Large intestine (tissue), 3 donors: ENCODE measurements at regions not wholly inside any gene's neighbourhood (a gene's known extent, or its start where the extent isn't known, plus 50 kb on each side); places are given as distances from the start of the nearest gene placed in this dataset.

Experiments
- DNase-seq, 2 donors: peaks; one replicate each; pipeline versions ENCODE4 v3.0.0 to v3.0.0-alpha.2; 2013
- H3K27ac ChIP-seq: one replicate; pipeline ENCODE4 v1.5.1; 2013; ENCODE audit warnings: low read length
- H3K27me3 ChIP-seq: 2 replicates; pipeline ENCODE4 v1.6.1; 2013; ENCODE audit warnings: low read length; ENCODE audit not compliant: control insufficient read depth, insufficient read depth
- H3K36me3 ChIP-seq: 2 replicates; pipeline ENCODE4 v1.6.1; 2013; ENCODE audit warnings: low read length; ENCODE audit not compliant: control insufficient read depth, insufficient read depth
- H3K4me1 ChIP-seq: one replicate; pipeline ENCODE4 v1.6.1; 2013; ENCODE audit warnings: low read length; ENCODE audit not compliant: control insufficient read depth, insufficient read depth
- H3K4me3 ChIP-seq: one replicate; pipeline ENCODE4 v1.5.1; 2013; ENCODE audit warnings: low read length
- H3K9me3 ChIP-seq: one replicate; pipeline ENCODE4 v1.6.1; 2013; ENCODE audit warnings: mild to moderate bottlenecking, low read depth, low read length, moderate library complexity; ENCODE audit not compliant: control insufficient read depth
- WGBS: methylation state at CpG from one replicate; pipeline ENCODE4 v1.1.5; 2013; ENCODE audit warnings: low lambda C conversion rate; ENCODE audit not compliant: insufficient coverage; 5-methylcytosine and 5-hydroxymethylcytosine counted together

DNA sequence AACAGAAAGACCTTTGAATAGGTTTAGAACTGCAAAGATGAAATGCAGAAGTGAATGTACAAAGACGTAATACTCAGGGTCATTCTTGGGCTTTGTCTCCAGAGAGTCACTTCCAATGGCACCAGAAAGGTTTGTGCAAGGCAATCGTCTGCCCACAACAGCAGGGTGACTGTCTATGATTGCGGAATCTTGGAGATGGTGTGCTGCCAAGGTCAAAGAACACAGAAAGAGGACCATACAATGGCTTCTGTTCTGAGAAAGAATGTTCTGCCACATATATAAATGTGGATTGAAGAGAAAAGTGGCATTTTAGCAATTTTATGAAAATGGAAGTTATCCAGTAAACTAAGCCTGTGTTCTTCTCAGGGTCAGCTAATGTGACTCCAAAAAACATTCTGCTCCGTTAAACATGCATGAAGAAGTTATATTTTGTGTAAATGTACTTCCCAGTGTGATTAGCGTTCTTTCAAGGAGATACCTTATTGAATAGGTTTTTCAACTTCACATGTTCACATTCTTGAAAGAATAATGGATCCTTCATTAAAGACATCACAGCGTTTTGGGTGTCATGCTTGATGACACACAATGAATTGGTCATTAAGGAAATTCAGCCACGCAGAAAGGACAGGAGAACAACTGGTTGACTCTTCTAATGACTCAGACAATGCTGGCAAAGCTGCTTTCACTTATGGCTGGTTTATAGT, 73.4 kb upstream of the CDH6 start:
- Histone ChIP-seq H3K9me3 (no peaks in the 10 kb centered on the region), H3K4me1 (no peaks in the 10 kb centered on the region), H3K4me3 (no peak overlapping the region), H3K27ac (no peak overlapping the region), H3K27me3 (no peaks in the 10 kb centered on the region), H3K36me3 (no peaks in the 10 kb centered on the region)
- WGBS = 100% methylated on average over 1 of the region's 7 CpGs
- DNase-seq = no peak

- H3K9me3 ChIP-seq = no peaks in the 10 kb centered on the region
- no peak for DNase-seq
- no peaks in the 10 kb centered on the region for H3K36me3 ChIP-seq
- H3K4me3 ChIP-seq = no peak overlapping the region
- H3K27ac ChIP-seq = no peak overlapping the region
- no peaks in the 10 kb centered on the region for H3K4me1 ChIP-seq
- 100% methylated on average over 1 of the region's 6 CpGs for WGBS
- no peaks in the 10 kb centered on the region for H3K27me3 ChIP-seq
Observed at GRCh38 chr5:31116466-31117031, 76.9 kb upstream of the CDH6 start.

- Histone ChIP-seq H3K4me1 (no peaks in the 10 kb centered on the region), H3K9me3 (no peaks in the 10 kb centered on the region), H3K4me3 (no peak overlapping the region), H3K36me3 (no peaks in the 10 kb centered on the region), H3K27ac (no peak overlapping the region), H3K27me3 (no peaks in the 10 kb centered on the region)
- WGBS = no CpG with 5 or more reads among the region's 2 CpGs
- no peak for DNase-seq
Observed at GRCh38 chr5:31114817-31115216, 78.7 kb upstream of the CDH6 start.

DNA sequence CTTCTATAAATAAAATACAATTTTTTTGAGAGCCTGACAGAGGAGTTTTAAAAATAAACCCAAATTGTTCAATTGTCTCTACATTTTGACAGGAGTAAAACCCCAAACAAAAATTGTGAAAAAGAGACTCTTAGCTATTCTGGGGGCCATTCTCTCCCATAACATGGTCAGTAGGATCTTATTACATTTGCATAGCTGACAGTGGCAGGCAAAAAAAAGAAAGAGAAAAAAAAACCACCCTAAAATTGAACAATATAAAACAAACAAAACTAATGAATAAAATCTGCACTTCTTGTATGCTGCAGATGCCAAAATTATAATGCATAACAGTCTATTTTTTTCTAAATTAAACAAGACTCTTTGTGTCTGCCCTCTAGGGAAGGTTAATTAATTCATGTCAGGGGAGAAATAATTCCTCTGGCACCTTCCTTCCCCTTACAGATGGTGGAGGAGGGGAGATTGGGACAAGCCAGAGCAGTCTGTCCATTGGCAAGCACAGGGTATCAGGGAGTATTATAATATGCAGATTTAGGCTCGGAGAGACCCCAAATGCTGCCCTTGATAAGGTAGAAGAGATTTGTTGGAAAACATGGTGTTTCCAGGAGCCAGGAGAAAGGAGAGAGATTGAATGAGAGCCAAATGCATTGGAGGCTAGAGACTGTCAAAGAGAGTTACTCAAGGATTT, 79.7 kb upstream of the CDH6 start:
- Histone ChIP-seq H3K4me1 (no peaks in the 10 kb centered on the region), H3K4me3 (no peak overlapping the region), H3K27me3 (no peaks in the 10 kb centered on the region), H3K27ac (no peak overlapping the region), H3K36me3 (no peaks in the 10 kb centered on the region), H3K9me3 (no peaks in the 10 kb centered on the region)
- WGBS = no CpG with 5 or more reads among the region's 1 CpG
- no peak for DNase-seq

- 63% methylated on average over 1 of the region's 3 CpGs for WGBS
- Histone ChIP-seq H3K27ac (no peak overlapping the region), H3K9me3 (no peaks in the 10 kb centered on the region), H3K36me3 (no peaks in the 10 kb centered on the region), H3K4me1 (no peaks in the 10 kb centered on the region), H3K27me3 (no peaks in the 10 kb centered on the region), H3K4me3 (no peak overlapping the region)
- no peak for DNase-seq
Observed at GRCh38 chr5:31113101-31113500, 80.4 kb upstream of the CDH6 start.

DNA sequence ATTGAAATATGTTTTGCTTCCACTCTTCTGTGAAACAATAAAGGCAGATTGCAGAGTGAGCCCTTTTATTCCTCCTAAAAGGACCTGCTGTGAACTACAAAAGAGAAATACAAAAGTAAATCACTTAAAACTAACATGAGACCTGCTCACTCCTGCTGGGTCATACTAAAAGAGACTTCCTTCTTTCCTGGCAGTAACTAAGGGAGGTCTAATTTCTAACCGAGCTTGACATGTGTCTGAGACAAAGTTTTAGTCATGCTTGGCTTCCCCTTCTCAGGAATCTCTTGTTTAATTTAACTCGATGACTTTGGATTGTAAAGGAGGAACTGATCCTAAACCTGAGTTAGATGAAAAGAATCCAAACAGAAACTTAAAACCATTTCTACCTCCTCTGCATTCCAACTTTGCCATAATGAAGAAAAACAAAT, 86.4 kb upstream of the CDH6 start:
- no peak overlapping the region for H3K27ac ChIP-seq
- H3K4me1 ChIP-seq = no peaks in the 10 kb centered on the region
- H3K27me3 ChIP-seq = no peaks in the 10 kb centered on the region
- no peak overlapping the region for H3K4me3 ChIP-seq
- no CpG with 5 or more reads among the region's 2 CpGs for WGBS
- no peaks in the 10 kb centered on the region for H3K9me3 ChIP-seq
- DNase-seq = no peak
- H3K36me3 ChIP-seq = no peaks in the 10 kb centered on the region

GRCh38 chr5:31106691-31107090, 86.8 kb upstream of the CDH6 start:
- Histone ChIP-seq H3K27ac (no peak overlapping the region), H3K27me3 (no peaks in the 10 kb centered on the region), H3K4me1 (no peaks in the 10 kb centered on the region), H3K4me3 (no peak overlapping the region), H3K9me3 (no peaks in the 10 kb centered on the region), H3K36me3 (no peaks in the 10 kb centered on the region)
- WGBS = 0% methylated on average over 2 of the region's 4 CpGs
- DNase-seq = no peak

GRCh38 chr5:31106278-31106677, 87.2 kb upstream of the CDH6 start:
- no peak for DNase-seq
- H3K36me3 ChIP-seq = no peaks in the 10 kb centered on the region
- H3K27ac ChIP-seq = no peak overlapping the region
- H3K9me3 ChIP-seq = no peaks in the 10 kb centered on the region
- H3K4me1 ChIP-seq = no peaks in the 10 kb centered on the region
- no peaks in the 10 kb centered on the region for H3K27me3 ChIP-seq
- H3K4me3 ChIP-seq = no peak overlapping the region
- no CpG with 5 or more reads among the region's 2 CpGs for WGBS

- Histone ChIP-seq H3K27ac (no peak overlapping the region), H3K27me3 (no peaks in the 10 kb centered on the region), H3K9me3 (no peaks in the 10 kb centered on the region), H3K36me3 (no peaks in the 10 kb centered on the region), H3K4me3 (no peak overlapping the region), H3K4me1 (no peaks in the 10 kb centered on the region)
- WGBS = no CpG with 5 or more reads among the region's 4 CpGs
- no peak for DNase-seq
Observed at GRCh38 chr5:31104775-31105174, 88.7 kb upstream of the CDH6 start.

DNA sequence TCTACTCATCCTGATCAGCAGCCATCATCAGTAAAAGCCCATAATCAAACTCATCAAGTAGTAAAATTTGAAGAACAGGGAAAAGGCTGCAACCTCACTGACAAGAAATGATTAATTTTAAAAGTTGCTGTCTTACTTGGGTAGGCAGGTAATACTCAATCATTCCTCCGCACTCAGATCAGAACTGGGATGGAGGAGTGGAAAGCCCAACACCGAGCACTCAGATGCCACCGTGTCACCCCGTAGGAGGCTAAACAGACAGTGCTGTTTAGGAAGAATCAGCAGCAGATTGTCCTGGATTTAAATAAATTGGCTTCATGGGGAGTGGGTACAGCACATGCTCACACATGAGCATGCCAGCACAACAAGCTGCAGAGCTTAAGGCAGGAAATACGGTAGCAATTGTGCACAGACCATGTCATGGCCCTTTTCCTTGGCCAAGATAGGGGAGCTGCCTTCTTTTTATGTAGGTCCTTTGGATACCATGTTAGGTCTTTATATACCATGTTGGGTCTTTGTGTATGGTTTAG, 92.6 kb upstream of the CDH6 start:
- no peaks in the 10 kb centered on the region for H3K9me3 ChIP-seq
- H3K4me3 ChIP-seq = no peak overlapping the region
- no peaks in the 10 kb centered on the region for H3K4me1 ChIP-seq
- no peak overlapping the region for H3K27ac ChIP-seq
- H3K36me3 ChIP-seq = no peaks in the 10 kb centered on the region
- no peak for DNase-seq
- H3K27me3 ChIP-seq = no peaks in the 10 kb centered on the region
- no CpG with 5 or more reads among the region's 5 CpGs for WGBS
